SK-N-SH (cell line): ENCODE measurements at regions not wholly inside any gene's neighbourhood (a gene's known extent, or its start where the extent isn't known, plus 50 kb on each side); places are given as distances from the start of the nearest gene placed in this dataset.
A peak's percentile ranks its signal among the peaks of the same experiment; 100 is the strongest.

ENCODE experiments used
- CTCF ChIA-PET: fragments of 300-600, 350-600 bp; formaldehyde crosslinking; extraction: SDS; loops from one replicate; lab custom pipeline; 2021; lab: Yijun Ruan, JAX
- POLR2A ChIA-PET: fragments of 350-600 bp; sonication (Branson Sonifier 250); formaldehyde crosslinking; extraction: SDS; loops from one replicate; lab custom pipeline; 2020; ENCODE audit warnings: antibody characterized with exemption, inconsistent platforms; lab: Yijun Ruan, JAX
- DNase-seq: peaks from one replicate; pipeline ENCODE4 v3.0.0; 2012
- H2AFZ ChIP-seq: fragments of 200-600 bp; sonication (generic); 2 replicates; pipeline ENCODE4 v1.8.1; 2016; ENCODE audit warnings: antibody characterized with exemption, mild to moderate bottlenecking, low read depth
- H3F3A ChIP-seq: fragments of 200-600 bp; sonication (generic); replicated peaks from 2 replicates; pipeline ENCODE3; 2016; ENCODE audit warnings: antibody characterized with exemption, mild to moderate bottlenecking; ENCODE audit not compliant: insufficient read depth
- H3K27ac ChIP-seq, 2 experiments: fragments of 200-500 bp in 1 of 2; fragments of 200-600 bp in 1 of 2; sonication (Bioruptor generic) in 1 of 2; sonication (generic), shearing (Covaris generic) in 1 of 2; 2 replicates each; pipeline versions ENCODE4 v1.5.1 to v1.6.1; 2014 to 2016; ENCODE audit warnings: low read depth in 2 of 2, inconsistent platforms in 1 of 2, low read length in 1 of 2, mild to moderate bottlenecking in 1 of 2, mixed read lengths in 1 of 2
- H3K27me3 ChIP-seq: fragments of 200-600 bp; sonication (generic), shearing (Covaris generic); 2 replicates; pipeline ENCODE4 v1.6.1; 2016; ENCODE audit warnings: mixed run types; ENCODE audit not compliant: insufficient read depth
- H3K36me3 ChIP-seq, 2 experiments: fragments of 200-500 bp in 1 of 2; fragments of 200-600 bp in 1 of 2; sonication (Bioruptor generic) in 1 of 2; sonication (generic) in 1 of 2; replicated peaks in 1 of 2; 2 replicates each; pipeline versions ENCODE3 to v1.5.1; 2014 to 2016; ENCODE audit warnings: low read length in 1 of 2, mild to moderate bottlenecking in 1 of 2; ENCODE audit not compliant: insufficient read depth in 2 of 2, control insufficient read depth in 1 of 2
- H3K4me1 ChIP-seq, 2 experiments: fragments of 200-500 bp in 1 of 2; fragments of 200-600 bp in 1 of 2; sonication (Bioruptor generic) in 1 of 2; sonication (generic), shearing (Covaris generic) in 1 of 2; 2 replicates each; pipeline versions ENCODE4 v1.5.1 to v1.6.1; 2014 to 2016; ENCODE audit warnings: low read depth in 1 of 2, low read length in 1 of 2, mixed run types in 1 of 2; ENCODE audit not compliant: insufficient read depth in 2 of 2, control insufficient read depth in 1 of 2
- H3K4me2 ChIP-seq: fragments of 200-600 bp; sonication (generic), shearing (Covaris generic); 2 replicates; pipeline ENCODE4 v1.6.1; 2017; ENCODE audit warnings: mixed run types
- H3K4me3 ChIP-seq, 2 experiments: fragments of 200-500 bp in 1 of 2; fragments of 200-600 bp in 1 of 2; sonication (Bioruptor generic) in 1 of 2; sonication (generic), shearing (Covaris generic) in 1 of 2; 2 replicates each; pipeline versions ENCODE4 v1.5.1 to v1.8.1; 2014 to 2016; ENCODE audit warnings: low read depth in 2 of 2, inconsistent platforms in 1 of 2, low read length in 1 of 2, mild to moderate bottlenecking in 1 of 2, mixed read lengths in 1 of 2, moderate library complexity in 1 of 2
- H3K79me2 ChIP-seq: fragments of 200-600 bp; sonication (generic); 2 replicates; pipeline ENCODE4 v1.8.1; 2017; ENCODE audit warnings: mild to moderate bottlenecking; ENCODE audit not compliant: insufficient read depth
- H3K9ac ChIP-seq: fragments of 200-600 bp; sonication (generic); 2 replicates; pipeline ENCODE4 v1.6.1; 2017; ENCODE audit warnings: mixed run types
- H3K9me2 ChIP-seq: fragments of 200-600 bp; sonication (generic); 2 replicates; pipeline ENCODE4 v1.6.1; 2017; ENCODE audit warnings: mixed run types
- H3K9me3 ChIP-seq: fragments of 200-600 bp; sonication (generic); 2 replicates; pipeline ENCODE4 v1.6.1; 2017; ENCODE audit warnings: mixed run types, mild to moderate bottlenecking, moderate library complexity
- H4K20me1 ChIP-seq: fragments of 200-600 bp; sonication (generic); 2 replicates; pipeline ENCODE4 v1.6.1; 2017; ENCODE audit warnings: mild to moderate bottlenecking, mixed run types; ENCODE audit not compliant: insufficient read depth
- CHD2 ChIP-seq: fragments of 150-350 bp; IDR thresholded peaks from 2 replicates; pipeline ENCODE4 v1.6.1; 2018; ENCODE audit warnings: low read length; ENCODE audit not compliant: partially characterized antibody
- EP300 ChIP-seq, 2 experiments: IDR thresholded peaks; 2 replicates each; pipeline versions ENCODE4 v1.4.0 to v1.6.1; 2012; ENCODE audit warnings: borderline replicate concordance in 1 of 2, low read depth in 1 of 2, low read length in 1 of 2
- EZH2phosphoT487 ChIP-seq: fragments of 200-600 bp; sonication (generic); IDR thresholded peaks from 2 replicates; pipeline ENCODE4 v1.6.1; 2017; ENCODE audit warnings: low read depth, mixed run types, mild to moderate bottlenecking, antibody characterized with exemption, moderate library complexity, borderline replicate concordance
- FOSL2 ChIP-seq: IDR thresholded peaks from 2 replicates; pipeline ENCODE4 v1.4.0; 2012; ENCODE audit warnings: low read depth, mild to moderate bottlenecking, moderate library complexity, borderline replicate concordance
- FOXJ3 ChIP-seq: sonication (generic); formaldehyde crosslinking; IDR thresholded peaks from 2 replicates; pipeline ENCODE4 v1.5.1; 2020; ENCODE audit warnings: mild to moderate bottlenecking, missing genetic modification reagents
- FOXM1 ChIP-seq: IDR thresholded peaks from 2 replicates; pipeline ENCODE4 v1.4.0; 2012; ENCODE audit warnings: low read depth, mild to moderate bottlenecking
- GATA2 ChIP-seq: sonication (generic); formaldehyde crosslinking; IDR thresholded peaks from 2 replicates; pipeline ENCODE4 v1.5.0; 2020; ENCODE audit warnings: mild to moderate bottlenecking, missing genetic modification reagents
- JUND ChIP-seq: IDR thresholded peaks from 2 replicates; pipeline ENCODE4 v1.4.0; 2012
- MEF2A ChIP-seq: IDR thresholded peaks from 2 replicates; pipeline ENCODE4 v1.4.0; 2012; ENCODE audit warnings: low read depth, borderline replicate concordance
- MXI1 ChIP-seq: IDR thresholded peaks from 2 replicates; pipeline ENCODE4 v1.6.1; 2012; ENCODE audit warnings: mild to moderate bottlenecking, low read depth, low read length, improper control_type of control experiment
- NFIC ChIP-seq: IDR thresholded peaks from 2 replicates; pipeline ENCODE4 v1.4.0; 2012; ENCODE audit warnings: borderline replicate concordance
- POLR2AphosphoS5 ChIP-seq: IDR thresholded peaks from 2 replicates; pipeline ENCODE4 v1.6.1; 2012; ENCODE audit warnings: low read depth, low read length
- RAD21 ChIP-seq: IDR thresholded peaks from 2 replicates; pipeline ENCODE4 v1.6.1; 2012; ENCODE audit warnings: mild to moderate bottlenecking, low read length
- RCOR1 ChIP-seq: fragments of 150-350 bp; IDR thresholded peaks from 2 replicates; pipeline ENCODE4 v1.6.1; 2017; ENCODE audit warnings: antibody characterized with exemption, low read length
- SMC3 ChIP-seq: IDR thresholded peaks from 2 replicates; pipeline ENCODE4 v1.6.1; 2012; ENCODE audit warnings: low read depth, low read length, improper control_type of control experiment
- ZBTB33 ChIP-seq: IDR thresholded peaks from 2 replicates; pipeline ENCODE4 v1.4.0; 2012; ENCODE audit warnings: low read depth, borderline replicate concordance
- WGBS: methylation state at CpG from one replicate; pipeline ENCODE4 v1.1.6; 2017; ENCODE audit warnings: low lambda C conversion rate; 5-methylcytosine and 5-hydroxymethylcytosine counted together
- TF ChIP-seq, protein P1 (sequence below): fragments of 150-350 bp; IDR thresholded peaks from 2 replicates; pipeline ENCODE4 v1.6.1; 2016; ENCODE audit warnings: mild to moderate bottlenecking, low read depth, low read length
- TF ChIP-seq, protein P2 (sequence below): IDR thresholded peaks from 2 replicates; pipeline ENCODE4 v1.4.0; 2012; ENCODE audit warnings: low read depth, borderline replicate concordance

DNA sequence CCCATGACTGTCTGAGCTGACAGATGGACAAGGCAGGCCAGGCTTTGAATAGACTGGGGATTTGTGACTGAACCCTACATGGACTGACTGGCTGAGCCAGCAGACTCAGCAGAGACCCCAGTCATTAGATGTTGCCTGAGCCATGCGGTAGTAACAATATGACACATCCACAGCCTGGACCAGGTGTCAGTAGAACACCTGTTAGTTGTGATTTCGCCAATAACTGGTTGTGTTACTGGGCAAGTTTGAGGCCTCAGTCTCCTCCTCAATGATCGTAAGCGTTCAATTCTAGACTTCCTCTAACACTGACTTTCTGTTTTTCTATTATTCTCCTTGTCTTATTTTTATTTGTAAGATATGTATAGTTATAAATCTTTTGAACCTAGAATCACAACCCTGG is 311.9 kb upstream of the MAP3K7 start:
- Histone ChIP-seq H3K9ac (no peak overlapping the region), H3F3A (no peaks in the 10 kb centered on the region), H3K4me3 (no peak overlapping the region), H3K36me3 (no peaks in the 10 kb centered on the region), H3K79me2 (no peaks in the 10 kb centered on the region), H3K4me2 (no peak overlapping the region), H2AFZ (no peak overlapping the region), H3K9me2 (no peaks in the 10 kb centered on the region), H3K9me3 (no peaks in the 10 kb centered on the region), H3K27ac (no peak overlapping the region), H4K20me1 (no peaks in the 10 kb centered on the region), H3K27me3 (no peaks in the 10 kb centered on the region), H3K4me1 (peaks cover 0 to 10% of the 10 kb centered on the region in 2 experiments; a peak in 2 of 4 replicates)
- POLR2A ChIA-PET, result no interaction called here
- DNase-seq, result no peak
- WGBS, result 54% methylated on average over 3 of the region's 4 CpGs
- TF ChIP-seq SMC3 (no peak), EZH2phosphoT487 (no peak), MXI1 (no peak), NFIC (no peak), RAD21 (no peak), EP300 (IDR thresholded peaks at IDR 0.05; ENCODE audit: borderline replicate concordance in 1 of 2, low read depth in 1 of 2, low read length in 1 of 2) (no peak), MEF2A (no peak), FOSL2 (no peak), JUND (no peak), ZBTB33 (no peak), CHD2 (no peak), FOXM1 (no peak)
- TF ChIP-seq, protein P1, sequence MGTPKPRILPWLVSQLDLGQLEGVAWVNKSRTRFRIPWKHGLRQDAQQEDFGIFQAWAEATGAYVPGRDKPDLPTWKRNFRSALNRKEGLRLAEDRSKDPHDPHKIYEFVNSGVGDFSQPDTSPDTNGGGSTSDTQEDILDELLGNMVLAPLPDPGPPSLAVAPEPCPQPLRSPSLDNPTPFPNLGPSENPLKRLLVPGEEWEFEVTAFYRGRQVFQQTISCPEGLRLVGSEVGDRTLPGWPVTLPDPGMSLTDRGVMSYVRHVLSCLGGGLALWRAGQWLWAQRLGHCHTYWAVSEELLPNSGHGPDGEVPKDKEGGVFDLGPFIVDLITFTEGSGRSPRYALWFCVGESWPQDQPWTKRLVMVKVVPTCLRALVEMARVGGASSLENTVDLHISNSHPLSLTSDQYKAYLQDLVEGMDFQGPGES, result no peak
- TF ChIP-seq, protein P2, sequence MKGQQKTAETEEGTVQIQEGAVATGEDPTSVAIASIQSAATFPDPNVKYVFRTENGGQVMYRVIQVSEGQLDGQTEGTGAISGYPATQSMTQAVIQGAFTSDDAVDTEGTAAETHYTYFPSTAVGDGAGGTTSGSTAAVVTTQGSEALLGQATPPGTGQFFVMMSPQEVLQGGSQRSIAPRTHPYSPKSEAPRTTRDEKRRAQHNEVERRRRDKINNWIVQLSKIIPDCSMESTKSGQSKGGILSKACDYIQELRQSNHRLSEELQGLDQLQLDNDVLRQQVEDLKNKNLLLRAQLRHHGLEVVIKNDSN, result no peak
- CTCF ChIA-PET, result no interaction called here

DNA sequence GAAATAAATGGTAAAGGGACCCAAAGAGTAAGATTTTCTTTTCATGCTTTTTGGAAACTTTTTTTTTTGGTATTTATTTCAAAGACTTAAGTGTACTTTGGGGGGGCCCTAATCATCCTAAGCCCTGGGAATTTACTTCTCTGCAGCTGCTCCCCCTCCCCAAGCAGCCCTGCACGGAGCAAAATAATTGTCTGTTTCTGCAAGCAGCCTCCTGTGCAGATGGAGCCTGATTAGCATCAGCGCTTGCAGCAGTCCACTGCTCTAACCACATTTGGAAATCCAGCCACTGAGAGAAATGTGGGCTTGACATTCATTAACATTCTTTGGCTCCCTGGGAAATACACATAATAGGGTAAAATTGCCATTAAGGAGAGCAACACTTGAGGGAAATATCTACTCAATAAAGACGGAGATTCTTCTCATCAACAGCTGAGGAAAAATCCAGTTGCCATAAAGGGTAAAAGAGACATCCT is 309.2 kb upstream of the MAP3K7 start:
- Histone ChIP-seq H3K9ac (no peak overlapping the region), H3F3A (no peaks in the 10 kb centered on the region), H3K4me1 (peaks cover 0 to 10% of the 10 kb centered on the region in 2 experiments; a peak in 2 of 4 replicates), H3K4me3 (no peak overlapping the region), H3K27ac (no peak overlapping the region), H3K79me2 (no peaks in the 10 kb centered on the region), H3K4me2 (no peak overlapping the region), H3K9me3 (no peaks in the 10 kb centered on the region), H3K27me3 (no peaks in the 10 kb centered on the region; the same call in 1 of the 2 replicates), H2AFZ (no peak overlapping the region), H3K9me2 (no peaks in the 10 kb centered on the region), H4K20me1 (no peaks in the 10 kb centered on the region), H3K36me3 (no peaks in the 10 kb centered on the region)
- CTCF ChIA-PET, result no interaction called here
- 17% methylated on average over 3 of the region's 3 CpGs for WGBS
- TF ChIP-seq POLR2AphosphoS5, result no peak
- peak; percentile 59; the same call in 1 of the 2 replicates for TF ChIP-seq FOXJ3 (CRISPR knock-in tag)
- TF ChIP-seq, protein P1, result no peak
- 0 out of 2 replicates have a peak, but pooled peaks have one; percentile 5 for TF ChIP-seq RAD21
- peak; percentile 26 for TF ChIP-seq CHD2
- TF ChIP-seq EP300 (IDR thresholded peaks at IDR 0.05; ENCODE audit: borderline replicate concordance in 1 of 2, low read depth in 1 of 2, low read length in 1 of 2), result peak in 1 of 2 experiments; percentile 66; a peak in 1 of 4 replicates
- peak; percentile 93 for TF ChIP-seq RCOR1
- TF ChIP-seq GATA2 (CRISPR knock-in tag), result peak; percentile 93
- POLR2A ChIA-PET, result no interaction called here
- DNase-seq, result peak; percentile 53
